NB4 (cell line): ENCODE measurements at regions not wholly inside any gene's neighbourhood (a gene's known extent, or its start where the extent isn't known, plus 50 kb on each side); places are given as distances from the start of the nearest gene placed in this dataset.

Experiments used
- POLR2A ChIP-seq: IDR thresholded peaks from 2 replicates; pipeline ENCODE4 v1.6.1; 2011; ENCODE audit warnings: mild to moderate bottlenecking; ENCODE audit not compliant: insufficient read length; ENCODE audit errors: extremely low read depth
- TF ChIP-seq, protein P1 (sequence below): IDR thresholded peaks from one replicate; pipeline ENCODE4 v1.5.1; 2012; ENCODE audit warnings: low read depth, low read length

DNA sequence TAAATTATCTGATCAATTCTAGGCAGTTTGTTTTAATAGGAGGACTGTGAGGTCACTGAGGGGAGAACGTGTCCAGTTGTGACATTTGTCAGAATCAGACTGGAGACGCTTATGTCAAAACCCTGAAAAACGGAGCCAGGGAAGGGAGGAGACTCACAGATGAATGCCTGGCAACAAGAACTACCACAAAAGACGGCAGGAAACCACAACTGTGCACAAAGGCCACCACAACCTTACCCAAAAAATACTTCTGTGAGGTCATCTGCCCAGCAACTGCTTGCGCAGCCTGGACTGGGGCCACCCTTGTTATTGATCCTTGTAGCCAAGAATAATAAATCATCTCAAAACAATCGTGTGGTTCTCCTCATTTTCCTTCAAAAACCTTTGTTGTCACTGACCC, 173.0 kb upstream of the ALKAL2 start:
- TF ChIP-seq, protein P1, sequence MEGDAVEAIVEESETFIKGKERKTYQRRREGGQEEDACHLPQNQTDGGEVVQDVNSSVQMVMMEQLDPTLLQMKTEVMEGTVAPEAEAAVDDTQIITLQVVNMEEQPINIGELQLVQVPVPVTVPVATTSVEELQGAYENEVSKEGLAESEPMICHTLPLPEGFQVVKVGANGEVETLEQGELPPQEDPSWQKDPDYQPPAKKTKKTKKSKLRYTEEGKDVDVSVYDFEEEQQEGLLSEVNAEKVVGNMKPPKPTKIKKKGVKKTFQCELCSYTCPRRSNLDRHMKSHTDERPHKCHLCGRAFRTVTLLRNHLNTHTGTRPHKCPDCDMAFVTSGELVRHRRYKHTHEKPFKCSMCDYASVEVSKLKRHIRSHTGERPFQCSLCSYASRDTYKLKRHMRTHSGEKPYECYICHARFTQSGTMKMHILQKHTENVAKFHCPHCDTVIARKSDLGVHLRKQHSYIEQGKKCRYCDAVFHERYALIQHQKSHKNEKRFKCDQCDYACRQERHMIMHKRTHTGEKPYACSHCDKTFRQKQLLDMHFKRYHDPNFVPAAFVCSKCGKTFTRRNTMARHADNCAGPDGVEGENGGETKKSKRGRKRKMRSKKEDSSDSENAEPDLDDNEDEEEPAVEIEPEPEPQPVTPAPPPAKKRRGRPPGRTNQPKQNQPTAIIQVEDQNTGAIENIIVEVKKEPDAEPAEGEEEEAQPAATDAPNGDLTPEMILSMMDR: no peak
- no peak for TF ChIP-seq POLR2A
